HG03196 (cell line): ENCODE measurements at regions not wholly inside any gene's neighbourhood (a gene's known extent, or its start where the extent isn't known, plus 50 kb on each side); places are given as distances from the start of the nearest gene placed in this dataset.

ENCODE experiments used
- ATAC-seq: cut with Tn5 transposase; IDR thresholded peaks from one replicate; pipeline ENCODE4 v1.9.1; 2021; ENCODE audit not compliant: unreplicated experiment

DNA sequence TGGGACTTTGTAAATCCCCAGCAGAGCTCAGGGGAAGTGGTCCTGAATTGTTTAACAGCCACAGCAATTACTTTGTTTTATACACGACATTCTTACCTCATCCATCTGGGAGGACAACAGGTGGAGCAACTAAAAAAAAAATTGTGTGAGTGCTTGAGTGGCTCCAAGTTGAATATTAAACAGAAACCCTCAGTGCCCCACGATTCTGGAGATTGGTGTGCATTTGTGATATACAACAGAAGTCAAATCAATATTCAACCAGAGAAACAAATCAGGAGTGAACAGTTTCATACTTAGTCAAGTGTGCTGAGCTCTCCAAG is 204.8 kb downstream of the HAPSTR1 start:
- ATAC-seq: no peak

DNA sequence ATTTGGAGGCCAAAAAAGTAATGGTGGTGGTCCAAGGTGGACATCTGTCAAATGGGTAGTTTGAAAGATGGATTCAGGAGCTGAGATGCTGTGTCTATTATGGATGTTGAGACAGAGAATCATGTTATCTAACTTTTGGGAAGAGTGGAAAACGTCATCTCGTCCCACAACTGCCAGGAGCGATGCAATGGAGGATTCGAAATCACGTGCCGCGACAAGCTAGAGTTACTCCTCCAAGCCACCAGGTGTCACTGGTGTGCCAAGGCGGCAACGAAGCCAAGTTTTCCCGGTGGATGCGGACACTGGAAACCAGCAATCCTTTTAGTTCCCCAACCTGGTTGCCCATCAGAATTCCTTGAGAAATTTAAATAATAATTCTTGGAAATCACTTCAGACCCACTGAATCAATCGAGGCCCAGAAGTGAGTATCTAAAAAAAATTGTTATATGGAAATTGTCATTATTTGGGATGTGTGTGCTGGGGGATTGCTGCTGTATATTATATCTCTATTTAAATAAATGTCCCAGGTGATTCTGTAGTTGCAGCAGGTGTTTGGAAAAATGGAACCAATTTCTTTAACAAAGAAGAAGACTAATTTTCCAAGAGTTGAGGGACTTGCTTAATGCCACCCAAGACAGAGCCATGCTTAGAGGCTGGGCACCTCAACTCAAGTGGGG is 206.1 kb downstream of the HAPSTR1 start:
- no peak for ATAC-seq

DNA sequence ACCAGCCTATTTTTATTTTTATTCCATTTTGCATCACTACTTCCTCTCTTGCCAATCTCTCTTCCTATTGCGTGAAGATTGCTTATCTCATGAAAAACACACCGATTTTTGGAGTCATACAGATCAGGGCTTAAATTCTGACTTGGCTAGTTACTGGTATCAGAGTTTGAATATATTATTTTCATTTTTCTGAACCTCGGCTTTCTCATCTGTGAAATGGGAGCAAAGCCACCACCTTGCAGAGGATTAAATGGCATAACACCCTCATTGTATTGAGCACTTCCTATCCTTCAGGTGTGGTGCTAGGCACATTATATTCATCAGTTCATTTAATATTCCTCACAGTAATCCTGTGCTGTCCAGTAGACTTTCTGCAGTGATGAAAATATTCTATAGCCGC is 208.8 kb downstream of the HAPSTR1 start:
- no peak for ATAC-seq

DNA sequence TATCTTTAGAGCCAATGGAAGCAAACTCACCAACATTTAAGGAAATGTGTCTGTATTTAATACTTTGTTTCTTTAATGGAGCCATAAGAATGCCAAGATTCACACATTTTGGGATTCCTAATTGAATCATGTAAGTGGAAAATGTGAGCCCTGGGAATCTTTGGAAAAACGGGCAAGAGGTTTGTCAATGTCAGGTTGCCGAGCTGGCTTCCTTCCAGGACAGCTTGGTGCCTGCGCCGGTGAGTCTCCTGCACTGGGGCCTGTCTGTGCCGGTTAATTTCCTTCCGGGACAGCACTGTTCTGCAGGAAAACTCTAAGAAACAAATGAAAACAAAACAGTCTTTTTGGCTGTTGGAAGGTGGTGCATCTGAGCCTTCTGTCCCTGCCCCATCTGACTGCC is 210.6 kb downstream of the HAPSTR1 start:
- no peak for ATAC-seq

DNA sequence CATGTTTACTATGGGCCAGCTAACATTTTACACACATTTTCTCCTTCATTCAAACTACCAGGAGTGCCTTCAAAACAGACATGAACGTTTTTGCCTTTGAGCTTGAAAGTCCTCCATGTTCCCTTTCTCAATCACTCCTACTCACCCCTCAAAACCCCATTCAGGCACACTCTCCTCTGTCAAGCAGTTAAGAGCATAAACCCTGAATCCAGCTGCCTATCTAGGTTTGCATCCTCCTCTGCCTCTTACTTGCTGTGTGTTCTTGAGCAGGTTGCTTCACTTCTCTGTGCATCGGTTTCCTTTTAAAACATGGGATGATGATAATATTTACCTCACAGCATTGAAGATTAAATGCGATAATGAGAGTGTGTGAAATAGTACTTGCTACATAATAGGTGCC is 215.3 kb downstream of the HAPSTR1 start:
- ATAC-seq: no peak

DNA sequence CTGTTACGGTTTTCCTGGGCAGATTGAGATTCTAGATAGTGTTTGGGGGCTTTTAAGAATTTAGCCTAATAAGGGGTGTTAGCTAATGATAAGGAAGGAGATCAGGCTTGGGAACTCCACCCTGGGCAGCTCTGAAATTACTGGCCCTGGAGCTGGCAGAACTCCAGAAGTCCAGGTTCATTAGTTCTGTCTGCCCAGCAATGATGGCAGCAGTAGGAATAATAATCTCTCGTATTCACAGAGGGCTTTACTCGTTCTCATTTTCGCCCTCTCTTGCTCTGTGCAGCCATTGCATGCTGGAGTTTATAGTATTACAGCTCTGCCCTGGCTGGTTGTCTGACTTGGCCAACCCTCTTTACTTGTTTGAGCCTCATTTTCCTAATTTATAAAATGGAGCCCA is 216.0 kb downstream of the HAPSTR1 start:
- no peak for ATAC-seq

DNA sequence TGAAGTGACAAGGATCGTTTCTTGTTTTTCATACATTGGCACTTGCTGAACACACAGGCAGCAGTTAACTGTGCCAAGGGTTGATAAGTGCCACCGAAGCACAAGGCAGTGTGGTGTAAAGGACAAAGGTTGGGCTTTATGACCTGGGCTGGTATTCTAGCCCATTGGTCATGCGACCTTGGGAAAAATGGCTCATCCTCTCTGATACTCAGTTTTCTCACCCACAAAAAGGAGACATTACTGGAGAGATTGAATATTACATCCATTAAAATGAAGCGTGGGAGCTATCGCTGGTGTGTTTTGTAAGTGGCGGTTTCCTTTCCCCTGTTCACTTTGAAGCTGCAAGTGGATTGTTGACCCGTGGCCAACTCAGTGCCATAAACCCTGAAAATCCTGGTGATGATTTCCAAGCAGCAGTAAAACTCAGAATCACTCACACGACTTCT is 216.9 kb downstream of the HAPSTR1 start:
- no peak for ATAC-seq

DNA sequence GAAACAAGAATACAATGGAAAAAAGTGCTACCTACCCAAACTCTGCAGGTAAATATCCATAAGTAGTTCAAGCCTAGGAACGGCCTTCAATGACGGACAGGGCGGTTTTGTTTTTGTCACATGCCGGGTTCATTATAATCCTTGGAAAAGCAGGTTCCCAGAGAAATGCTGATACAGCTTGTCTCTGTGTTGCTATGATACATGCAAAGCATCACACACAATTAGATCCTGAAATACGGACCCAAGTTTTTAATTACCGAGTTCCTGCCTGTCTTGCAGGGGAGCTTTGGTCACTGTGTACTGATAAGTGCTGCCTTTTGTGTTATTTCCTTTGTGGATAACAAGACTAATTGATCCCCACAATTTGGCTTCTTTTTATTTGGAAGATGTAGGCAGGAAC is 217.4 kb downstream of the HAPSTR1 start:
- no peak for ATAC-seq

DNA sequence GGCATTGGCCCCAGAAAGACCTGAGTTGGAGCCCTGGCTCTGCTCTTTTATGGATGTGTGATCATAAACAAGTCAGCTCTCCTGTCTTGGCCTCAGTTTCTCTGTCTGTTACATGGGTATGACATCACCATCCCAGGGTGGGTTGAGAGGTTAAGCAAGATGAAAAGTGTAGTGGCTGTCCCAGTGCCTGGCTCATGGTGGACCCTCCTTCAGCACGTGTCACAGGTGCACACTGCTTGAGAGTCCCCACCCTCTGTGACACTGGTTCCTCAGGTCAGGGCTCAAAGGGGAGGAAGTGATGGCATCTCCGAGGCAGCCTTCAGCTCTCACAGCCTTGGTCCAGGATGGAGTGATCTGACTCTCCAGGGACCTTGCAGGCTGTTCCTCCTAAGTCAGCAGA is 218.4 kb downstream of the HAPSTR1 start:
- no peak for ATAC-seq

DNA sequence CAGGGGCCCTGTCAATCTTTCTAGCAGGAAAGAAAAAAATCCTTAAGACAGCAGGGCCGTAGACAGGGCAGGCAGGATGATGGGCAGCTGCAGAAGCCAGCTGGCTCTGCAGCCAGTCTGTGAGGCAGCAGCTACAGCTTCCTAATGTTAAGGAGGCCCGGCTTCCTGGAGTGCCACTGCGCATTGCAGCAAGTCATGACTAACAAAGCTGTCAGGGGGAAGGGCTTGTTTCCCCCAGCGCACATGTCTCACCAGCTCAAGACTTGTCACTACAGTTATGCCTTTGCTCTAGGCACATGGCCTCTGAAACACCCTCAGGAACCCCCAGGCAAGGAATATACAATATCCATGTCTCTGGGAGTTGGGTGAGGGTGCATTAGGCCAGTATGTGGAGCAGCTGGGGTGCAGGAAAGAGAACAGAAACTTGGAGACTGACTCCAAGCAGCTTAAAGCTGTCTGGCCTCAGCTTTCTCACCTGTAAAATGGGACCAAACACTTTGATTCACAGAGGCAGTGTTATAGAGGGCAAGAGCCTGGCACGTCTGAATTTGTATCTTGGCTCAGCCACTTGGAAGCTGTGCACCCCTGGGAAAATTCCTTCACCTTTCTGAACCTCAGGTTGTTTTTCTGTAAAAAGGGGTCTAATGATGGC is 220.0 kb downstream of the HAPSTR1 start:
- no peak for ATAC-seq

DNA sequence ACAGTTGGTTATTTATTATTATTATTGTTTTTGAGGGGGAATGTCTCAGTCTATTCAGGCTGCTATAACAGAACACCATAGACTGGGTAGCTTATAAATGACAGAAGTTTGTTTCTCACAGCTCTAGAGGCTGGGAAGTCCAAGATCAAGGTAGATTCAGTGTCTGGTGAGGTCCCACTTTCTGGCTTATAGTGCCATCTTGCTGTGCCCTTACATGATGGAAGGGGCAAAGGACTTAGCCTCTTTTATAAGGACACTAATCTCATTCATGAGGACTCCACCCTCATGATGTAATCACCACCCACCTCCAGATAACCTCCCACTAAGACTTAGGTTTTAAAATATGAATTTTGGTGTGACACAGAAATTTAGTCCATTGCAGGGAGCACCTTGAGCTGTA is 224.6 kb downstream of the HAPSTR1 start:
- ATAC-seq: no peak

DNA sequence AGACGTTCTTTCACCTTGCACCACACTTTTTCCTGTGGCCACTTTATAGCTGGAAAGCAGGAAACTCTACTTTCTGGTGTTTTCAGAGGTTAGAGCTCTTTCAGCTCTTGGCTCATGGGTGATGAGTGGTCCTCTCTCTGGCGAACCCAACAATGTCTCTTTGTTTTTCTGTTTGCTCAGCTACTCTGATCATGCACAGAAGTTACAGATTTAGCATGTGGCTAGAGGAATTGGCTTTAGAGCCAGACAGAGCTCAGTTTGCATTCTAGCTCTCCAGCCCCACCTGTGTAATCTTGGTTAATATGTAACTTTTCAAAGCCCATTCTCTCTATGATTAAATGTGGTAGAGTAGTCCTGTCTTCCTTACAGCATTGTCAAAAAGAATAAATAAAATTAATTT is 225.2 kb downstream of the HAPSTR1 start:
- ATAC-seq: no peak

DNA sequence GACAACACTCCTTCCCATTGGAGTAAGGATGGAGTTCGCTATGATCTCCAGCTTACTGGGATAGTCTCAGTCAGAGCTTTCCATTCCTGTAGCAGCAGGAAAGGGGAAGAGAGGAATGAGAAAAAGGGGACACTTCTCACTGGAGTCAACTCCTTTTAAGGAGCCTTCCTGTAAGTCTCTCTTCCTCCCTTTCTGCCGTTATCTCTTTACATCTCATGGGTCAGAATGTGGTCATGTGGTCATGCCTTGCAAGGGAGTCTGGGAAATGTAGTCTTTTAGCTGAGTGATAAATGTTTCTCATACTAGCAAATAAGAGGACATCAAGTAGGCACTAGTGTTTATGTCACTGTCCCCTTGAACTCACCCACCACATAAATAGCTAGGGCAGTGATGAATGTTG is 227.3 kb downstream of the HAPSTR1 start:
- ATAC-seq: no peak

DNA sequence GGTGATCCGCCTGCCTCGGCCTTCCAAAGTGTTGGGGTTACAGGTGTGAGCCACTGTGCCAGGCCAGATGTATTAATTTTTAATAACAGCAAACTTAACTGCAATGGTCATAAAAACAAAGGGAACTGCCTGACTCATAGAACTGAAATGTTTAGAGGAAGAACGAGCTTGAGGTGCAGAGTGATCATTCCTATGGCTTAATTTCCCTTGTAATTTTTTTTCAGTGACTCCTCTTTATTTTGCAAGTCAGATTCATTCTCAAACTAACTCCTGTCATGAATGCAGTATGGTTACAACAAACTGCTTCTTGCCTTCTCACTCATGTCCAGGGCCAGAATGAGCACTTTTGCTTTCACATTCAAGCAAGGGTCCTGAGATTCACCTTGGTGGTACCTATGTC is 231.3 kb downstream of the HAPSTR1 start:
- ATAC-seq: no peak

DNA sequence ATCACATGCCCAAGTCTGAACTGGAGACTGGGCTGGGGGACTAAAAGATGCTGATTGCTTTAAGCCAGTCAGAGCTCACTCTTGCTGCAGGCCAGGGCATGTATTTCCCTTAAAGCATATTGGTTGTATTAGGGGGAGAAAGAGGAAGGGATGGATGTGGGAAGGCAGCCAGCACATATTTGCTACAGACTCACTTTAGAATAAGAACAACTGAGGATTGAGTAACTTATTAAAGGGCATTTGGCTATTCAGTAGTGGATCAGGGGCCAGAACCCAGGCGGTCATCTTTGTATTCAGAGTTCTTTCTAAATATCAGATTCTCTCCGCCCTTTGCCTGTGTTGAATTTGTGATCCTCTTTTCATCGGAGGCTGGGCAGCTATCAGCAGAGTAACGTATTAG is 231.7 kb downstream of the HAPSTR1 start:
- no peak for ATAC-seq

DNA sequence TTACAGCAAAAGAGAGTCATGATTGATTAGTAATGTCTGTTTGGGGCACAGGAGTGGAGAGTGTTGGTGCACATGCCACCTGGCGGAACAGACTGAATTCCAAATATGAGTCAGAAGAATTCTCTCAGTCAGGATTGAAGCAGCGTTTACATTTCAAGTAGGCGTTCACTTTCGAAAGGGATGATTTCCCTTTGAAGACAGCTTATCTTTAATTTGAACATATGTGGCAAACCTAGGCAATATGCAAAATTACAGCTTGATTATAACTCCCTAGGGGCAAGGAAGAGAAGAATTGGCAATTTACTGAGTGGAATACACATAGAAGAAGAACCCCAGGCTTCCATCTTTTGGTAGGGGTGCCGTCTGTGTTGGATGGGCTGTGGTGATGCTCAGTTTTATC is 235.8 kb downstream of the HAPSTR1 start:
- no peak for ATAC-seq

DNA sequence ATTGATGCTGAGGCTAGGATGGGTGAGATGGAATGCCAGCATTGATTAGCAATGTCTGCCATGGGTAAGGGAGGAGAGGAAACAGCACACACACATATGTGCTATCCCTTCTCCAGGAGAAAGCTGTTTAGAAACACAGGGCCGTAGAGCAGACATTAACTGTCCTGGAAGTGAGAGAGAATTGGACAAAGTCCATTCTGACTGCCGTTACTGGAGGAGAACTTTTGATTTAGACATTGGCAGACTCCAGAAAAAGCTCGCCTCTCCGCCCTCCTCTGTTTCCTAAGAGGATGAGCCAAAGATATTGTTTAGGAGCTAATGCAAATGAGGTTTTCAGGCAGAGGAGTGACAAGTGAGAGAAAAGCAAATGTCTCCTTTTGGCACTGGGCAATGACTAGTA is 237.0 kb downstream of the HAPSTR1 start:
- no peak for ATAC-seq

DNA sequence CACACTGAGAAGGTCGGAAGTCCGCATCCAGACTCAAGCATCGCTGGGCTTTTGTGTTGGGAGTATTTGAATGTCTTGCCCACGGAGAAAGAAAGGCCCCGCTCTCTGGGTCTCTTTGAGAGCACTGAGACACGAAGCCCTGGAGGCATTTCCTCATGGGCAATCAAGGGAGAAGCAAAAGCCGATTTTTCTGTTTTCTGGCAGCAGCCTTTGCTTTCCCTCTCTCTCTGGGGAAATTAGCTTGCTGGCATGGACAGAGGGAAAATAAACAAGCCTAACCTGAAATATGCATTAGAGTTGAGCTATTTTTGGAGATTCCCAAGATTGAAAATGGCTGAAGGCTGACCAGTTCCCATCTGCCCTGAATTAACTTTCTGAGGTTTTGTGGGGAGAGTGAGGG is 238.7 kb downstream of the HAPSTR1 start:
- no peak for ATAC-seq

DNA sequence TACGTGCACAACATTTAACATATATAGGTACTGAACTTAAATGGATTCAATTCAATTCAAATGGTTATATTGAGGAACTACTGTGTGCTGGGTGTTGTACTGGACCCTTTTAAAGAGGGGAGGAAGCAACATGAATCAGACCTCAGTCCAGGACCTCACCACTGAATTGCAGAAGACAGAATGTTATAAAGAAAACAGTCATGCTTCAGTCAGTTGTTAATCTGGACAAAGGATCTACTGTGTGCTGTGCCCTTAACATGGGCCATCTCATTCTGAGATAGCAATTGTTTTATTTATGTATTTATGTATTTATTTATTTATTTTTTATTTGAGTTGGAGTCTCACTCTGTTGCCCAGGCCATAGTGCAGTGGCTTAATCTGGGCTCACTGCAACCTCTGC is 240.1 kb downstream of the HAPSTR1 start:
- no peak for ATAC-seq

DNA sequence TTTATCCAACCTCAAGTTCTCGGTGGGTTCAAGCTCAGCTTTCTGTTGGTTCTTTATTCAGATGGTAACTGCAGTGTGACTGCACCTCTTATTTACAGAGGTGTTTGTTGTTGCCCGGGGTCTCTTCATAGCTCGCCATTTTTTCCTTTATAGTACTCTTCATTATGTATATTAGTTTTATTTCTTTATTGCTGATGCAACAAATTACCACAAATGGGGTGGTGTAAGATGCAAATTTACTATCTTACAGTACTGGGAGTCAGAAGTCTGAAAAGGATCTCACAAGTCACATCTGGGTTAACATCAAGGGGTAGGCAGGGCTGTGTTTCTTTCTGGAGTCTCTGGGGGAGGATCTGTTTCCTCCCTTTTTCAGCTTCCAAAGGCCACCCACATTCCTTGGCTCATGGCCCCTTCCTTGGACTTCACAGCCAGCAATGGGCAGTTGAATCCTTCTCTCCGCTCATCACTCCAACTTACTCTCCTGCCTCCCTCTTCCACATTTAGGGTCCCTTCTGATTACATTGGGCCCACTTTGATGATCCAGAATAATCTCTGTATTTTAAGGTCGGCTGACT is 241.2 kb downstream of the HAPSTR1 start:
- ATAC-seq: no peak

DNA sequence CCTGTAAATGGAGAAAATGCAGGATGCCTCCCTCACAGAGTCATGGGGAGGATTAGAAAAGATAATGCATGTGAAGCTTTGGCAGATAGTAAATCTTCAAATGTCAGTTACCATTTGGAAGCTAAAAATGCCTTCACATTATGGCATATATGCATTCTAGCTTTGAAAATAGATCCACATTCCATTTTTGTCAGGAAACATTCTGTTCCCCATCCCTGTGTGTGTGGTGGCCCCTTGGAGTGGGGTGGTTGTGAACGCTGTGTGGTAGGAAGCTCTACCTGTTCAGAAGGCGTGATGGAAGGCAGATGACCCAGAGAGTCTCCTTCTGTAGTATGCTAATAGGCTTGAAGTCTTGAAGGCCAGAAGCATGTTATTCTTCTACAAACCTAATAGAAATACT is 242.0 kb downstream of the HAPSTR1 start:
- no peak for ATAC-seq

DNA sequence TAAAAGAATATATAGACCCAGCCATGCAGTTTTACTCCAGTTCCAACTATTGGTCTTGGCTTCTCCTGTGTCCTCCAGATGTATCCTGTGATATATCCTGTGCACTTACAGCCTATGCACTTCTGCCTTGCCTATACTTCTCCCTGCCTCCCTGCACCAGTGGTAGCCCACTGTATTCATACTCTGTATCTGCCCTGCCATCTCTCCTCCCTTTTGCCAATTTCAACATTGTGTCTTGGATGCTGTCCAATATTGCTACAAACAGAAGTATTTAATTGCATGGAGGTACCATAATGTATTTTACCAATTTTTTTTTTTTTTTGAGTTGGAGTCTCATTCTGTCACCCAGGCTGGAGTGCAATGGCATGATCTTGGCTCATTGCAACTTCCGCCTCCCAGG is 242.7 kb downstream of the HAPSTR1 start:
- no peak for ATAC-seq
